GM18873 (cell line): ENCODE measurements at regions not wholly inside any gene's neighbourhood (a gene's known extent, or its start where the extent isn't known, plus 50 kb on each side); places are given as distances from the start of the nearest gene placed in this dataset.

Source experiments
- ATAC-seq: cut with Tn5 transposase; IDR thresholded peaks from one replicate; pipeline ENCODE4 v1.9.1; 2021; ENCODE audit warnings: mild to moderate bottlenecking, moderate library complexity, moderate number of reproducible peaks; ENCODE audit not compliant: unreplicated experiment, low FRiP score

GRCh38 chr4:127045861-127046260 lies 586.9 kb upstream of the INTU start:
- ATAC-seq = no peak

- ATAC-seq = no peak
Observed at GRCh38 chr4:127047930-127048329, 584.8 kb upstream of the INTU start.

- no peak for ATAC-seq
Observed at GRCh38 chr4:127048376-127049044, 584.2 kb upstream of the INTU start.

DNA sequence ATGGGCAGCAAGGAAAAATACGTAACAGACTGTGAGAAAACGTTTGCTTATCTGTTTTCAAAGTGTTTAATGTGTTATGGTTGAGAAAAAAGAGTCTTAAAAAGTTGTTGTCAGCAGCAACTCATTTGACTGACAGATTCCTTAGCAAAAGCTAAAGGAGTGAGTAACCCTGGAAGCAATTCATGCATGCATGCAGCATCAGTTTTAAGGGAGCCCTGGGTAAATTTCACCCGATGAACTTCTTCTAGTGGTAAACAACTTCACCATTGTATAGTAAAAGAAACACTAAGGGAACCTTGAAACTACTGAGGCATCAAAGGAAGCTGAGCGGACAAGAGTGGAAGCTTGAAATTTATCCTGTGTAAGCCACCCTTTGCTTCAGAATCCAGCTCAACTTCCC lies 583.2 kb upstream of the INTU start:
- ATAC-seq = no peak

GRCh38 chr4:127052742-127053141 lies 580.0 kb upstream of the INTU start:
- ATAC-seq = no peak

DNA sequence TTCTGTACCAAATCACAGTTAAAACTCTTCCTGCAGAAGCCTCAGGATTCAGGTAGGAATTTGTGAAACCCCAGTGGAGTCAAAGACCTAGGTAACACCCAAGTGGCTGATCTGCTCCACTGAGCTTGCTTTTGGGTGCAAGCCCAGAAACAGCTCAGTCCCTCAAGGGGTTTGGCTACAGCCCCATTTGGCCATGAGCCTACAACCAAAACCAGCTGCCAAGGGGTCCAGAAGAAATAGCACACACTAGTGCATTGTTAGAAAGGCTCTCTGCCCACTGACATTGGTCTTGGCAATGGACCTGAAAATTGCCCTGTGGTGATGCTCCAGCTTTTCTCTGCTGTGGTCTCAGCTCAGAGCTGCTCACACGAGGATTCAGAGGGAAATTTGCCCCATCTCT lies 577.4 kb upstream of the INTU start:
- ATAC-seq = no peak

GRCh38 chr4:127069675-127070074 lies 563.1 kb upstream of the INTU start:
- no peak for ATAC-seq

- ATAC-seq = no peak
Observed at GRCh38 chr4:127071443-127071842, 561.3 kb upstream of the INTU start.

GRCh38 chr4:127080141-127080540 lies 552.6 kb upstream of the INTU start:
- no peak for ATAC-seq

DNA sequence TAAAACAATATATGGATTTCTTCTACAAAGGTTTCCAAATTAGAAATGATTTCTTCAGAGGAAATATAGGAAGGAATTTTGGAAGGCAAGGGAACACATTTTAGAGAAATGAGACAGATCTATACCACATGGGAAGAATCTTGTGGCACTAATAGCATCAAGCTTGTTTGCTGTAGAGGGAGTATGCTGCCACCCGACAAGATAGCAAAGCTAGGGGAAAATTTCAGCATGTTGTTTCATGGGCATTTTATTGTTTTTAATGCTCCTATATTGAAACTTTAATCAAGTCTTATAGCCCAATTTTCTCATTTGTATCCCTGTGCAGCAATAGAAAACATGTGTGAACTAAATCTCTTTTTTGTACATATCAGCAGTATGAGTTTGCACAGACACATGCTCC lies 551.7 kb upstream of the INTU start:
- ATAC-seq = no peak

DNA sequence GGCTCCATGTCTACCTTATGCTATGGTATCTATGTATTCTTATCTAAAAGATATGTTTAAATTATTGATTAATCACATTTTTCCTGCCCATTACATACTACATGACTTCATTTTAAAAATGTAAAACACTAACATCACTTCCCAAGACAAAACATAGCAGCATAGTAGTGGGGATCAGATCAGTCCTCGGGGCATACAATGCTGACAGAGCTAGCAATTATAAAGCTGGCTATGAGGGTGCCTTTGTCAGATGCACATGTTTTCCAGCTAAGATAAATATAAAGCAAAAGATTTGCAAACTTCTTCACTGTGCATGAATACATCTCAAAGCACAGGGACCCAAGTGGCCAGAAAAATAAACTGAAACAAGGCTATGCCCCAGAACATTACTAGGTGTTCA lies 549.8 kb upstream of the INTU start:
- no peak for ATAC-seq

GRCh38 chr4:127084666-127085065 lies 548.1 kb upstream of the INTU start:
- no peak for ATAC-seq

- no peak for ATAC-seq
Observed at GRCh38 chr4:127097061-127097460, 535.7 kb upstream of the INTU start.

GRCh38 chr4:127102361-127102760 lies 530.4 kb upstream of the INTU start:
- ATAC-seq = no peak

- ATAC-seq = no peak
Observed at GRCh38 chr4:127103681-127104115, 529.1 kb upstream of the INTU start.

DNA sequence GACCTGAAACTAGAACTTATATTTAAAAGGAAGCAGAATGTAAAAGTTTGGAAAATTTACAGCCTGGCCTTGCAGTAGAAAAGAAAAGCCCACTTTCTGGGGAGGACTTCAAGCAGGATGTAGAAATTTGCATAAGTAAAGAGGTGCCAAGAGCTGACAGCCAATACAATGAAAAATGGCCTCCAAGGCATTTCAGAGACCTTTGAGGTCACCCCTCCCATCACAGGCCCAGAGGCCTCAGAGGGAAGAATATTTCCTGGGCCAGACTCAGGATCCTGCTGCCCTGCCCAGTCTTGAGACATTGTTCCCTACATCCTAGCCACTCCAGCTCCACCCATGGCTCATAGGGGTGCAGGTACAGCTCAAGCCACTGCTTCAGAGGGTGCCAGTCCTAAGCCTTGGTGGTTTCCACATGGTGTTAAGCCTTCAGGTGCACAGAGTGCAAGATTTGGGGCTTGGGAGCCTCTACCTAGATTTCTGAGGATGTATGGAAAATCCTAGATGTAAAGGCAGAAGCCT lies 518.9 kb upstream of the INTU start:
- ATAC-seq = no peak

GRCh38 chr4:127118681-127119080 lies 514.1 kb upstream of the INTU start:
- ATAC-seq = no peak

DNA sequence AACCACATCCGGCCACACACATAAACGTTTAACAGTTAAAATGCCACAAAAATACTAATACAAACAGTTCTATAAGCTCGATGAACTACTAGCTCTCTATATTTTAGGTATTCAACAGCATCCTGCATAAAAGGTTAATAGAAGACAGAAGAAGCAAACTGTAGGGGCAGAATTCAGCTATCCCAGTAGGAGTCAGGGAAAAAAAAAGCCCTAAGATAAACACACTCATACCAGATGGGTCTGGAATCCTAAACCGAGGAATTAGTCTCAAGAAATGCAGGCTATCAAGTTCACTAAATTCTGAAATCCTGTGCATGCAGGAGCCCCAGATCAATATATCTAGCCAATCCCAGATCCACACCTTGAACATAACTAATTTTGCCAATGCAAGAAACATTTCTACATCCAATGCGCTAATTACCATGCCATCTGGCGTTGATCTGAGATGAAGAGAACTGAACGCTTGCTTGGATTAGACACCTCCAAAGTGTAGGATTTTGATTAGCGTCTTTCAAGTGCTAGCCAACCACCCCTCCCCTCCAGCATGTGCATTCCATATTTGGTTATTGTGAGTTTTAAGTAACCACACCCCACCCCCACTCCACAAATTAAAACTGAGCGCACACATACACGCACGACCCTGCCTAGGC lies 512.2 kb upstream of the INTU start:
- no peak for ATAC-seq

- no peak for ATAC-seq
Observed at GRCh38 chr4:127124919-127125318, 507.8 kb upstream of the INTU start.

GRCh38 chr4:127126718-127127117 lies 506.0 kb upstream of the INTU start:
- ATAC-seq = no peak

DNA sequence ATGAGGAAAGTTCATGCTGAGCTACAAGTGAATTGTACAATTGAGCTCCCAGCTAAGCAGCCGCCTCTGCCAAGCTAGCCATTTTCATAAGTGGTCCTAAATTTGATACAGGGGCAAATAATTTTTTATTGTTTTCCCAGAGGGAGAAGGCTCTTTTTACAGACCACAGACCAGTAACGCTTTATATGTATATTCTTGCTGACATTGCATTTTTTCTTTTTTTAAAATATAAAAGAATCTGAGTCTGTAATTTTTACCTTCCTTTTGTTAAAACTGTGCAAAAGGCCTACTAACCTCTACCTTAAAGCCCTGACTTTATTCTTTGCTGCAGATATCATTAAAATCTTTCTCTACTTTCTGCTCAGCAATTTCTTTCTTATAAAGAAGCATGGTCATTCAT lies 501.2 kb upstream of the INTU start:
- ATAC-seq = no peak

- no peak for ATAC-seq
Observed at GRCh38 chr4:127134490-127134889, 498.3 kb upstream of the INTU start.
